GM19043 (cell line): ENCODE measurements at regions not wholly inside any gene's neighbourhood (a gene's known extent, or its start where the extent isn't known, plus 50 kb on each side); places are given as distances from the start of the nearest gene placed in this dataset.
A peak's percentile ranks its signal among the peaks of the same experiment; 100 is the strongest.

ENCODE experiments used
- ATAC-seq: cut with Tn5 transposase; IDR thresholded peaks from one replicate; pipeline ENCODE4 v1.9.1; 2021; ENCODE audit warnings: low read depth; ENCODE audit not compliant: unreplicated experiment

GRCh38 chr1:232267837-232268598 is 361.9 kb downstream of the SIPA1L2 start:
- no peak for ATAC-seq

- no peak for ATAC-seq
Measured at GRCh38 chr1:232267092-232267836, 362.7 kb downstream of the SIPA1L2 start.

- no peak for ATAC-seq
Measured at GRCh38 chr1:232263452-232263851, 366.5 kb downstream of the SIPA1L2 start.

- ATAC-seq = no peak
Measured at GRCh38 chr1:232262991-232263390, 366.9 kb downstream of the SIPA1L2 start.

DNA sequence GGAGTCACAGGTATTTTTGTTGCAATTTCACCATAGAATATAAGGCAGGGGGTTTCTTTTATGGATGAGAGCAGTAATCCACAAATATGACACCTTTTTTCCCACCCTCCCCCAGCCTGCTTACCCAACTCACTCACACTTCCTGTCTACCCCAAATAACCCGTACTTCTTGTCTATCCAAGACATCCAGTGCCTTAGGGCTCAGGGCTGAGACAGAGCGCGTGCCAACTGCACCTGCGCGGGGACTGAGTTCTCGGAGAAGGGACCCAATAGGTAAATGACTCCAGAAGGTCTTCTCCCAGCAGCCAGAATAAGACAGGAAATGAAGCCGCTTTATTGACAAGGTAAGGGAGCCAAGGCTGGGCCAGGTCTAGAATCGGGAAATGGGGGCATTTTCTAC is 369.1 kb downstream of the SIPA1L2 start:
- no peak for ATAC-seq

DNA sequence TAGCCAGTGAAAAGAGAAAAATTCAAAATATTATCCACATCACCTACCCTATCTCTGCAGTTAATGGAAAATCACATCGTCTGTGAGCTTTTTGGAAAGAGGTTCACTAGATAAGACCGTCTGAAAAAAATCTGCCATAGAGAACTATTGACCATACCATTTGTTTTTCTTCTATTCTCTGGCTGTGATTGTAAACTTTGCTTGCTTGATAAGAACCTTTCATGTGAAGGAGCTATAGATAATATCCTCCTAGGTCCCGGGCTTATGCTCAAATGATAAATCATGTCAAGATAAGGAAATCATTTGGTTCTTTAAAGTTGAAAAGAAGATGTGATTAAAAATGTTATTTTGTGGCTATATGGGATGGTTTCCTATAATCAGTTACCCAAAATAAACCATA is 369.9 kb downstream of the SIPA1L2 start:
- no peak for ATAC-seq

DNA sequence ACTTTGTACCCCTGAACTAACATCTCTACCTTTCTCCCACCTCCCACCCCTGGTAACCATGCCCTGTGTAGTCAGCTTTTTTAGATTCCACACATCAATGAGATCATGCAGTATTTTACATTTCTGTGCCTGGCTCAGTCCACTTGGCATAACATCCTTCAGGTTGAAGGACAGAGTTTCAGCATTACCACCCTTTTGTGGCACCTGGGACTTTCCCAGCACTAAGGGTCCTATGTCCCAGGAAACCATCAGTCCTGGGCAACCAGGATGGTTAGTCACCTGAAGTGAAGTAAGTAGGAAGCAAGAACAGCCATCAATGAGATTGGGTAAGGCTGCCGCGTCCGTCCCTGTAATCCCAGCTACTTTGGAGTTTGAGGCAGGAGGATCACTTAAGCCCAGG is 370.6 kb downstream of the SIPA1L2 start:
- ATAC-seq = no peak

- no peak for ATAC-seq
Measured at GRCh38 chr1:232252546-232253118, 377.3 kb downstream of the SIPA1L2 start.

- ATAC-seq = no peak
Measured at GRCh38 chr1:232250838-232251237, 379.1 kb downstream of the SIPA1L2 start.

DNA sequence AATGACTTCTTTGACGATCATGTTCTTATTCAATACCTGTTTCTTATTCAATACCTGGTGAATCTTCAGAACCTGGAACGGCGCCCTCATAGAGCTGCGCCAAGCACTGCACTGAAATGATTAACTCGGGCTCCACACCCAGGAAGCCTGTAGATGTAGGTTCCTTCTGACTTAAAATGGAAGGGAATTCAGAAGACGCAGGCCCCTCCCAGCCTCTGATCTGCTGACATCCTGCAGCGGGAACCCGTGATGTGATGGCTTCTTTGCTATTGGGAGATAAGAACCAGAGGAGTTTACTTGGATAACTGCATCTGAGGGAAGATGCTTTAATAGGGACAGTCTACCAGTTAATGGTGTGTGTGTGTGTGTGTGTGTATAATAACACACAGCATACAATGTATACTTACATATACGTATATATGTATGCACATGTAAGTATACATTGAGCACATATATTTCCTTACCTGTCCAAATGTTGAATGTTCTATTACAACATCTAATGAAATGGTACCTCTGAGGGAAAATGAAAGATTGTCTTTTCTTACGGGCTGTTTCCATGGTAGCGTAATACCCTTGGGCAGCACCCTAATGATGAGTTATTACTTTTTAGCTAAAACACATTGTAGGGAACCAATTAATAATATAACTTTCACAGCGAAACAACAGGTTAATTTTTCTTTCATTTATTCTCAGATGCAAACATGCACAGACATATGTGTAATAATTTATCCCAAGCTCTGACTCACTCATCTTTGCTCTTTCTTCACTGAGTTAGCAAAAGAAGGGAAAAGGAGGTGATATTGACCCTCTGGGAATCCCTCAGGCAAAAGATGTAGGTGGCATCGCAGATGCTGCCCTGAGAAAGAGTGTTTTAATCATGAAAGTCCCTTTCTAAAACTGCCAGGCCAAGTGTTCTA is 379.8 kb downstream of the SIPA1L2 start:
- ATAC-seq = no peak

DNA sequence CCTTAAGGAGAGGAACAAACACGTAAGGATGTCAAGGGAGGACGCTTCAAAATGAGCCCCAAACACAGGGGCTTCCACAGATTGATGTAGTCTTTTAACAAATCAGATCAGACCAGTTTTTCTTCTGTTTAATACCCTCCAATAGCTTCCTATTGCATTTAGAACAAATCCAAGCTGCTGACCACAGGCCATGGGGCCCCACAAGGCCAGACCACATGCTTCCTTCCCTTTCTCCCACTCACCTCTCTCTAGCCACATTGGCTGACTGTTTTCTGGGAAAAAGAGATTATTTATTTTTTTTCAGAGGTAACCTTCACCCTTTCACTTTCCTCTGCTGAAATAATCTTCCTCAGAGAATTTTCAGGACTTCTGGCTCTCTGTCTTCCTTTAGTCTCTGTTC is 380.6 kb downstream of the SIPA1L2 start:
- no peak for ATAC-seq

DNA sequence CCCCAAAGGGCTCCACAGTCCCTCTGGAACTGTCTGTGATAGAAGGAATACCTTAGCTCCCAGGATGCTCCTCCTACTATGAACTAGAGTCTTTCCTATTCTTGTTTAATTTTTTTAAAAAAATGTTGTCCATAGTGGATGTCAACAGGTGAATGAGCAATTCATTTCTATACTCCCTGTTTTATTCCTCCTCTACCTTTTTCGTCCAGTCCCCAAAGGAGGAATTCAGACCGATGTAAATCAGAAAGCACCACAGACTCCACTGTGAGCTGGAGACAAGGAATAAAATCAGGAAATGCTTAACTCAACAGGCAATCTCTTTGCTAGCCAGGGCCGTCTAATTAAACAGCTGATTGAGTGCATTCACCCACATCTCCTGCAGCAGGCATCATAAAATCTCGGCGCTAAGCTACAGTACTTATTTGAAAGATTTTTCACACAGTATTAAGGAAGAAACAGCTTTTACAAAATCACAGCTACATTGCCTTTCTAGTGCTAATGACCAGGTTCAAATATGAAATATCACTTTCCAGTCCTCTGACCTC is 381.6 kb downstream of the SIPA1L2 start:
- no peak for ATAC-seq

DNA sequence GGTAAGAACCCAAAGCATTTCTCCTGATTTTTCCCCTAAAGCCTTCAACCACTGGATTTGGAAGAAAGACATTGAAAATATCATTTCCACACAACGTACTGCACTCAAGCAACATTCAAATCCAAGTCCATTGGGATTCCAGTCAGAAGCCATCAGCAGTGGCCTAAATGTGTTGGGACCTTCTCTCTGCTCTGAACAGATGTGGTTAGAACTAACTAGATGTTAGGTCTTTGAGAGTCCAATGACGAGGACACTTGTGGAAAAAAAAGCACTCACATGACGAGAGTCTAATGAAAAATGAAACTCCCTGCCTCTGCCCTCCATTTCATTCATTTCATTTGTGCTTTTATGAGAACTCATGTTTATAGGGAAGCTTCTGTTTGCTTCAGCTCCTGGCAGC is 382.3 kb downstream of the SIPA1L2 start:
- ATAC-seq = no peak

GRCh38 chr1:232244426-232244825 is 385.5 kb downstream of the SIPA1L2 start:
- ATAC-seq = no peak

DNA sequence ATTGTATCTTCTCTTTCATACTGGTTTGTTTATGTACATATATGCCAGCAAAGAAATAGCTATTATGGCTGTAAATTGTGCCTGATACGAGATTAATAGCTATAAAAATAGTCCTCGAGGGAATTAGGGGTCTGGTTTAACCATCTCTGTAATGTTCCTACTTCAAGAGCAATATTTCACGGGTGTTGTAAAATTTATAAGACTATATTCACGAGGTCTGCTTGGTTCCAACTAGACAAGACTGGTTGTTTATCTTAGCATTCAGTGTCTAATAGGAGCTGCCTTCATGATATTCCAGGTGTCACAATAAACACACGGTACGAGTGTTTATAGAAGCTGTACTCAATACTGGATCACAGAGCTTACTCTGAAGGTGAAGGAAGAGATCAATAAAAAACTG is 389.9 kb downstream of the SIPA1L2 start:
- ATAC-seq = no peak

DNA sequence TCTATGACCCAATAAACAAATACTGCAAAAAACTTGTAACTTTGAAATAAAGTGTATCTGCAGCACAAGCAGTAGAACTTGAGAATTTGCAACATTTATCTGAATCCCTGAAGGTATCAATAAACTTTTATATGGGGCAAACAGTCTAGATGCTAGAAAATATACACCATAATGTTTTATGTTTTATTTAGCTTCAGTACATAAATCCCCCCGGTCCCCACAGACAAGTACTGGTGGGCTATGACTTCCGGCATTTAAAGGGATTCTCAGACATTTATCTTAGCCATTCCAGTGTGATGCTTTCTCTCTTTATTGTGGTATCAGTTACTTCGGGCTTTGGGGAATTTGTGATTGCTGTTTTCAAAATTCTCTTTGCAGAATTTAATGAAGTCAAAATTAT is 390.4 kb downstream of the SIPA1L2 start:
- ATAC-seq = no peak

GRCh38 chr1:232238009-232238408 is 391.9 kb downstream of the SIPA1L2 start:
- no peak for ATAC-seq

GRCh38 chr1:232227306-232227705 is 402.6 kb downstream of the SIPA1L2 start:
- ATAC-seq = no peak

DNA sequence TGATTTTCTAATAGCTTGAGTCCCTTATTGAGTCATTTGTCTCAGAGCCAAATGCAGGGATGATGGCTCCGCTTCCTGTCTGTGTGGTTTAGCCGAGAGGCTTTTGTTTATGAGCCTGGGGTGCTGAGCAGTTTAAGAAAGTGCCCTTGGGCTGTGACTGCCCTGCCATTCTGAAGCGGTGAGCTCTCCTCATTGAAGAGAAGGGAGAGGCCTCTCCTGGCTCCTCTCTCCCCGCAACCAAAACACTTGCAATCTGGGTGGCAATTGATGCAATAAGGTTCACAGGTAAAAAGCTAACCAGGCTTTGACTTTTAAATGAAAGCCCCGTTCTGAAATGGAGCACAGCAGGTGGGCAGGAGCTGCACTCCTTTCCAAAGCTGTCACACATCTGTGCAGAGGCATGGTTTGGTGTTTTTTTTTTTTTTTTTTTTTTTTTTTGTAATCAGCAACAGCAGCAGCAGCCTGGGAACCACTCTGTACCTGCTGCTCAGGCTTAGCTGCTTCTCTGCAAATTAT is 403.7 kb downstream of the SIPA1L2 start:
- ATAC-seq = peak; percentile 87
